GM12892 (cell line): ENCODE measurements at regions not wholly inside any gene's neighbourhood (a gene's known extent, or its start where the extent isn't known, plus 50 kb on each side); places are given as distances from the start of the nearest gene placed in this dataset.

Experiments used
- POLR2A ChIP-seq: IDR thresholded peaks from 2 replicates; pipeline ENCODE4 v1.6.1; 2011; ENCODE audit warnings: low read depth, low read length, control low read depth
- POLR2AphosphoS5 ChIP-seq: IDR thresholded peaks from 2 replicates; pipeline ENCODE4 v1.6.1; 2011; ENCODE audit warnings: low read depth, low read length, control low read depth
- TAF1 ChIP-seq: IDR thresholded peaks from 2 replicates; pipeline ENCODE4 v1.6.1; 2011; ENCODE audit warnings: low read depth, mild to moderate bottlenecking, control low read depth, low read length, borderline replicate concordance

DNA sequence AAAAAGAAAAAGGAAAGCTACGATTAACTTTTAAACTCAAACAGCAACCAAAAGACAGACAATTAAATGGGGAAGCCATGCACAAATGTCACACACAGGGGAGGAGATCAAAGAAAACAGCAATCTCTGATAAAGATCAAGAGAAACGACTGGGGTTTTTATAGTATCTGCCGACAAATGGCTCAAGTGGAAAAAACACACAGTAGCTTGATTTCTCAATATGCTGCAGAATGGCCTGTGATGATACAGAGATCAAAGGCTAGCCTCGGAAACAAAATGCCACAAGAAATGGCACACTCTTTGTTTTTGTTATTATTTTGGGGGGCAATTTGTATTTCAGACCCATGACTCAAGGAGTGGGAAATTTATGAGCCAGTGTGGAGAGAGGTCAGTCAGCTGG is 126.1 kb downstream of the TEX36 start:
- no peak for TF ChIP-seq POLR2AphosphoS5
- no peak for TF ChIP-seq POLR2A
- TF ChIP-seq TAF1, result no peak
